ENCODE measurements at regions not wholly inside any gene's neighbourhood (a gene's known extent, or its start where the extent isn't known, plus 50 kb on each side); places are given as distances from the start of the nearest gene placed in this dataset.

DNA sequence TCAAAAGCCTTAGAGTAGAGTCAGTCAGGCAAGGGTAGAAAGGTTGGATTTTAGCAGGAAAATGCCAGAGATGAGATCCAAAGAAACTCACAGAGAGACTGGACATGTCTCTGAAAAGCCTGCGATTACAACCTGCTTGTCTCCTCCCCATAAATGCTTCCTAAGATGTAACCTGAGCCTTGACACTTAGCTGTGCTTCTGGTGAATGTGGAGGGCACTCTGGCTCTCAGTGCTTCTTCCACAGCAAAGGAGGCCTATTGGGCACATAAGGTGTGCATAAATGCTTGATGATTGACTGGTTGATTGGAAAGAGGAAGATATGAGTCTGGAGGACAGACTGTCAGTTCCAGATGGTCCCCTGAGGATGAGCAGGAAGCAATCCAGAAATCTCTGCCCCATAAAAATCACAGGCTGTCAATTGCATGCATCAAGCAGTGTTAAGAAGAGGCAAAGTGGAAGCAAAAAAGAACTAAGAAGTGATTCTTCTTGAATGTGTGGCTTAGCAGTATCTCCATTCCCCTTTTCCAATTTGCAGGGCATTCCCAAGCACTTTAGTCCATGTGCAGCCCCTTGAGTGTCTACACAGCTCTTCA is 236.2 kb upstream of the RRP15 start:
- TF ChIP-seq, protein P1, sequence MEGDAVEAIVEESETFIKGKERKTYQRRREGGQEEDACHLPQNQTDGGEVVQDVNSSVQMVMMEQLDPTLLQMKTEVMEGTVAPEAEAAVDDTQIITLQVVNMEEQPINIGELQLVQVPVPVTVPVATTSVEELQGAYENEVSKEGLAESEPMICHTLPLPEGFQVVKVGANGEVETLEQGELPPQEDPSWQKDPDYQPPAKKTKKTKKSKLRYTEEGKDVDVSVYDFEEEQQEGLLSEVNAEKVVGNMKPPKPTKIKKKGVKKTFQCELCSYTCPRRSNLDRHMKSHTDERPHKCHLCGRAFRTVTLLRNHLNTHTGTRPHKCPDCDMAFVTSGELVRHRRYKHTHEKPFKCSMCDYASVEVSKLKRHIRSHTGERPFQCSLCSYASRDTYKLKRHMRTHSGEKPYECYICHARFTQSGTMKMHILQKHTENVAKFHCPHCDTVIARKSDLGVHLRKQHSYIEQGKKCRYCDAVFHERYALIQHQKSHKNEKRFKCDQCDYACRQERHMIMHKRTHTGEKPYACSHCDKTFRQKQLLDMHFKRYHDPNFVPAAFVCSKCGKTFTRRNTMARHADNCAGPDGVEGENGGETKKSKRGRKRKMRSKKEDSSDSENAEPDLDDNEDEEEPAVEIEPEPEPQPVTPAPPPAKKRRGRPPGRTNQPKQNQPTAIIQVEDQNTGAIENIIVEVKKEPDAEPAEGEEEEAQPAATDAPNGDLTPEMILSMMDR (IDR thresholded peaks at IDR 0.05; ENCODE audit: insufficient read depth, low read length, poor library complexity, severe bottlenecking): no peak
- TF ChIP-seq EZH2phosphoT487 (conservative IDR thresholded peaks at IDR 0.05; ENCODE audit: low read length): no peak
